22Rv1 (cell line): ENCODE measurements at regions not wholly inside any gene's neighbourhood (a gene's known extent, or its start where the extent isn't known, plus 50 kb on each side); places are given as distances from the start of the nearest gene placed in this dataset.

Source experiments
- ZFX ChIP-seq: fragments of 450-650 bp; IDR thresholded peaks from 2 replicates; pipeline ENCODE4 v1.6.1; 2017; ENCODE audit warnings: antibody characterized with exemption, borderline replicate concordance
- TF ChIP-seq, protein P1 (sequence below): fragments of 450-650 bp; IDR thresholded peaks from 2 replicates; pipeline ENCODE4 v1.5.1; 2017; ENCODE audit warnings: mild to moderate bottlenecking

DNA sequence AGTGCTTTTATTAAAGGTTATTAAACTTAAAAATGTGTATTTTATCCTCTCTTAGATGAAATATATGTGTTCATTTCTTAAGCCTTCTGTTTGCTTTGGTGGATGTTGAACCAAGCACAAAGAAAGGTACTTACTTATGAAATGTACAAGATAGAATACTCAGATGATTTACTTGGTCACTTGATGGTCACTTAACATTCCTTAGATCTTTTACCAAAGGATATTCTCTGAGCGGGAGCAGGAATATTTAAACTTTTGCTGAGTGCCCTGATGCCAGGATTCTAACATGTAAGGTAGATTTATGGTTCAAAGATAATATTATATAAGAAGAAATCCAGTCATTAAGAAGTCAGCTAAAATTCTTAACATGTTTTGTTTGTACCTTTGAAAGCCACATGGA is 193.5 kb upstream of the ZEB2 start:
- TF ChIP-seq, protein P1, sequence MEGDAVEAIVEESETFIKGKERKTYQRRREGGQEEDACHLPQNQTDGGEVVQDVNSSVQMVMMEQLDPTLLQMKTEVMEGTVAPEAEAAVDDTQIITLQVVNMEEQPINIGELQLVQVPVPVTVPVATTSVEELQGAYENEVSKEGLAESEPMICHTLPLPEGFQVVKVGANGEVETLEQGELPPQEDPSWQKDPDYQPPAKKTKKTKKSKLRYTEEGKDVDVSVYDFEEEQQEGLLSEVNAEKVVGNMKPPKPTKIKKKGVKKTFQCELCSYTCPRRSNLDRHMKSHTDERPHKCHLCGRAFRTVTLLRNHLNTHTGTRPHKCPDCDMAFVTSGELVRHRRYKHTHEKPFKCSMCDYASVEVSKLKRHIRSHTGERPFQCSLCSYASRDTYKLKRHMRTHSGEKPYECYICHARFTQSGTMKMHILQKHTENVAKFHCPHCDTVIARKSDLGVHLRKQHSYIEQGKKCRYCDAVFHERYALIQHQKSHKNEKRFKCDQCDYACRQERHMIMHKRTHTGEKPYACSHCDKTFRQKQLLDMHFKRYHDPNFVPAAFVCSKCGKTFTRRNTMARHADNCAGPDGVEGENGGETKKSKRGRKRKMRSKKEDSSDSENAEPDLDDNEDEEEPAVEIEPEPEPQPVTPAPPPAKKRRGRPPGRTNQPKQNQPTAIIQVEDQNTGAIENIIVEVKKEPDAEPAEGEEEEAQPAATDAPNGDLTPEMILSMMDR, result no peak
- no peak for TF ChIP-seq ZFX
